ENCODE measurements at regions not wholly inside any gene's neighbourhood (a gene's known extent, or its start where the extent isn't known, plus 50 kb on each side); places are given as distances from the start of the nearest gene placed in this dataset.

GRCh38 chr14:47746986-47747385 is 71.6 kb upstream of the MDGA2 start:
- no peak for DNase-seq

GRCh38 chr14:47744155-47744554 is 68.8 kb upstream of the MDGA2 start:
- DNase-seq = no peak

- DNase-seq = no peak
These were observed 64.1 kb upstream of the MDGA2 start for GRCh38 chr14:47739541-47739940.

GRCh38 chr14:47730296-47730695 is 54.9 kb upstream of the MDGA2 start:
- no peak for DNase-seq

All from stimulated activated CD4-positive, alpha-beta T cell treated with anti-CD3 and anti-CD28 coated beads, Interleukin-1b, Interleukin-23, amount 100 ng/mL, for 48 hours (primary cell).